T-helper 2 cell (primary cell): ENCODE measurements at regions not wholly inside any gene's neighbourhood (a gene's known extent, or its start where the extent isn't known, plus 50 kb on each side); places are given as distances from the start of the nearest gene placed in this dataset.
A peak's percentile ranks its signal among the peaks of the same experiment; 100 is the strongest.

Source experiments
- DNase-seq, 5 experiments: peaks; one replicate each; pipeline versions ENCODE4 v3.0.0 to v3.0.0-alpha.2; 2012 to 2022

GRCh38 chr5:148012801-148013200, 51.0 kb upstream of the SPINK5 start:
- no peak for DNase-seq

GRCh38 chr5:148011398-148012137, 52.2 kb upstream of the SPINK5 start:
- DNase-seq, result no peak

DNA sequence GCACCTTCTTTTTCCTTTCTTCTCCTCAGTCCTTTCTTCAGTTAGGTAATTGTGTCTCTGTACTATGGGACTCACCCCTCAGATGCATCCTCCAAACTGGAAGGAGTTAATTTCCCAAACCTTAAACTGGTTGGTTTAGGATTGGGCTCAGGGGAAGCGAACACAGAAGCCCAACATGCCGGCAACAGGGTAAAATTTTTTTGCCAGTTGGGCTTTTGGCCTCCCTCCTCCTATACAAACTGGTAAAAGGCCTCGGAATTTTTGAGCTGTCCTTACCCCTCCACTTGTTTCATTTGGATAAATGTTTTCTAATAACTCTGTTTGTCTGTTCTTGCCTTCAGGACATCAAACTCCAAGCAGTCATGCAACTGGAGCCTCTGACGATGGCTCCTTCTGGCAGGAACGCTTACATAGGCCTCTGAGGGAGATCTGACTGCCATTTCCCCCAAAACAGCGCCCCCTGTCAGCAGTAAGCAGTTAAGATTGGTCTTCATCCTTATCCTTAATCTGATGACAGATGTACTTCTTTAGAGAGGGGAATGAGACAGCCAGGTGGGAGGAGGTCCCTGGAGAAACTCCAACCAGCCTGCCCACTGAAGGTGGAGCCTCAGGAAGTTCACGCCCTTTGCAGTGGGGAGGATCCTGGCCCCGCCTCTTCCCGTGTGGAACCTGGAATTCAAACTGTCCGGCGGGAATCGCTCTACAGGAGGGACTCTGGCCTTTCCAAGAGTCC, 57.8 kb upstream of the SPINK5 start:
- DNase-seq, result peak in 1 of 5 experiments; percentile 11

- DNase-seq, result no peak
Measured at GRCh38 chr5:148003226-148003625, 60.6 kb upstream of the SPINK5 start.

DNA sequence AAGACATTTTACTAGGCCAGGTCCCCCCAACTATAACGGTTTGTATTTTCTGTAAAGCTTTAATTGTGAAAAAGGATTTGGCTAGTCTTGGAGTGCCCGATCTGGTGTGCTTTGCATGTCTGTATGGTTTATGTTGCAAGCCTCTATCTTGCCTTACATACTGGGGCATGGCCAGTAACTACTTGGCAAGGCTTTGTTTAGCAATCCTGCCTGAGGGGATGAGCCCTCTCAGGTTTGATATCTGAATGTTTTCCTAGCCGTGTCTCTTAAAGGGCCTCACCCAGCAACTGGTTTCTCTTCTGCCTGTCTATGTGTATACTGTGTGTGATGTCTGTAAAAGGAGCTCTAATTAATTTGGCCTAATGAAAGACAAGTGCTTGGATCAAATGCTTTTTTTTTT, 61.3 kb upstream of the SPINK5 start:
- no peak for DNase-seq

DNA sequence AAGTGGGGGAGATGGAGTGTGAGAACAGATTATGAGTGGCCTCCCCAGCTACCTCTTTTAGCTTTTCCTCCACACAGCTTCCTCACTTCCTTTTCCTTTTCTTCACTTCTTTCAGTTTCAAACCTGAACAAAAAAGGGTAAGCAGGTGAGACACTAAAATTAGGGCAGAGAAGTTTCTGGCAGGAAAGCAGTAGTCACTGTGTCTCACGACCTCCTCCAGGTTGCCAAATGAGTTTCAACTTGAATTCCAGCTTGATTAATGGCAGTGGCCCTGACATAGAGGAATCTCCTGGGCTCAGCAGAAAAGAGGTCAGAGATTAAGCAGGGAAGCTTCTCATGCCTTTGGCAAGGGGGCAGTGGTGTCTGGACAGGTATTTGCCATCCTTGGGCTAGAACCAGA, 63.7 kb upstream of the SPINK5 start:
- no peak for DNase-seq

DNA sequence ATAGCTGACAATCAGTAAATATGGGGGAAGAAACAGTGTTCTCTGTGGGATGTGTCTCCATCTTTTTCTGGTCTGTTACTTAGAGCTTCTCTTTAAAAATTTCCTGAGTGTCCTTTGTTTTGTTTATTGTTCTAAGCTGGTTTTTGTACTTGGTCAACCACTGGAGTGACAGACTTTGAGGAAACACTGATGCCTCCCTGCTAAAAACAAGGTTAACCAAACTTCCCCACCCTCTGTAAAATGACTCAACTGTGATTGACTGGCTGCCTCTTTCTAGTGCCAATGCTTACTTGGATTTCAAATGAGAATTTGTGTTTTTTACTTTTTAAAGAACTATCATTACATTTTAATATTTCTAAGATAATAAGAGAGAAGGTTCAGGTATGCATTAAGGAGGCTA, 65.1 kb upstream of the SPINK5 start:
- DNase-seq, result no peak

DNA sequence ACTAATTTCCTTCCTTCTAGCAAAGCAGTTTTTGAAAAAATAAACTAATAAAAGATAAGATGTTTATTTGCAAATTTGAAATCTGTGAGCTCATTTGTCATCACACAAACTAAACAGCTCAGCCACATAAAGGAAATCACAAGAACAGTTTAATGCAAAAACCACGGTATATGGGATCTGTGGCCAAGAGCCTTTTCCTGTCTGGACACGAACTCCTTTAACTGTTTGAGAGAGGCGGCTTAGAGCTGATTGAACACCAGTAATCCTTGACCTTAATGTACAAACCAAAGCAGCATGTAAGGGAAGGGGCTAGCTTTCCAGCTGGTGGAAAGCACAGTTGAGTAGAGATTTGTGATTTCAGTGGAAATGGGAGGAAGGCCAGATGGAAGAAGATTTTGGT, 66.3 kb upstream of the SPINK5 start:
- DNase-seq, result no peak

DNA sequence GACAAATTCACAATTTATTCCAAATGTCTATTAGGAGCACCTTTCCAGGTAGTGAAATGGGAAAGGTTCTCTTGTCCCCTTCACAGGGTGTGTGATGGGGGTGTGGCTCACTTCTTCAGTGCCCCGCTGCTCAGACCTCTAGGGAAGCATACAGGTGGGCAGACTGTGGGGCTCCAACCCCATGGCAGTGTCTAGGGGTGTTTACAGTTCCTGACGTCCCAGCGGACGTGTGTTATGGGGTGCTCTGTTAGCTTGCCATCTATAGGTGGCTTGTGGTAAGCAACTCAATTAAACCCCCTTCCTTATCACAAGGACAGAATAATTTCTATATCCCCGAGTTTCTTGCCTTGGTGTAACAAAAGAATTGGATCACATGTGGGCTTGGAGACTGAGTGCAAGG, 67.4 kb upstream of the SPINK5 start:
- no peak for DNase-seq

- no peak for DNase-seq
Measured at GRCh38 chr5:147995846-147996245, 67.9 kb upstream of the SPINK5 start.

DNA sequence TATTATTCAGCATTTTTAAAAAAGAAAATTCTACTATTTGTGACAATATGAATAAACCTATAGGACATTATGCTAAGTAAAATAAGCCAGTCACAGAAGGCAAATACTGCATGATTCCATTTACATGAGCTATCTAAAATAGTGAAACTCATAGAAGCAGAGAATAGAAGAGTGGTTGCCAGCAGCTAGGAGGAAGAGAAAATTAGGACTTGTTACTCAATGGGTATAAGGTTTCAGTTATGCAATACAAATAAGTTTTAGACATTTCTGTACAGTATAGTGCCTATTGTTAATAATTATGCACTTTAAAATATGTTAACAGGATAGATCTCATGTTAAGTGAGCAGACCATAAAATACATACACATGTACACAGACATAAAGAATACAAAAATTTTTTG, 73.8 kb upstream of the SPINK5 start:
- DNase-seq, result no peak

GRCh38 chr5:147989239-147989638, 74.5 kb upstream of the SPINK5 start:
- DNase-seq, result no peak

- DNase-seq, result no peak
Measured at GRCh38 chr5:147986134-147986757, 77.5 kb upstream of the SPINK5 start.

- DNase-seq, result no peak
Measured at GRCh38 chr5:147985608-147986007, 78.2 kb upstream of the SPINK5 start.

DNA sequence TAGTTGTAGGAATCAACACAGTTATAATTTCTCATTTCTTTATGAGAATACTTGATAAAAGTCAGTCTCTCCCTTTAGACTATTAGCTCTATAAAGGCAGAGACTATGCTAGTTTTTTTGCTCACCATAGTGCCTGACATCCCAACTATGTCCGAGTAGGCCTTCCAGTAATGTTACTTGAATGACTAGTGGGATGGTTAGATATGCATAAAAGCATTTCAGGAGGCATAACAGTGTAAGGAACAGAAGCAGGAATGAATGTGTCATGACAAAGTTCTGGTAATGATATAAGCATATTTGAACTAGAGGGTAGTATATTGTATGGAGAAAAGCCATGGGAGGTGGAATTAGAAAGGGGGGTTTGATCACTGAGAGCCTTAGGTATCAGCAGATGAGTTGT, 77.4 kb upstream of the C5orf46 start:
- DNase-seq, result no peak

DNA sequence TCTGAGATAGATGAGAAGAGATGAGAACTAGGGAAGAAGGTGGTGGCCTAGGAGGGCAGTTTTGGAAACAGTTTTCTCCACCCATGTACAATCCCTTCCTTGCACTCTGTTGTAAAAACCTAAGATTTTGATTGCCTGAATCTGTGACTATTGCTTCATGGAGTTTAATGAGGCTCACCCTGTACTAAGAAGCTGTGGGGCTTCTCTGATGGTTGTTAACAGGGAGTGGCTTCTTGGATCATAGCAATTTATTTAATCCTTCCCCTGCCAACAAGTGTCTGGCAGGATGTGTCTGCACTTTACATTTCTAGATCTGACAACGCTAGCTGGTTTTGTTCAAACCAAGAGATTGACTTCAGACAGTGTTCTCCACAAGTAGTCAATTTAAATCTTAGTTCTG, 74.7 kb upstream of the C5orf46 start:
- no peak for DNase-seq

DNA sequence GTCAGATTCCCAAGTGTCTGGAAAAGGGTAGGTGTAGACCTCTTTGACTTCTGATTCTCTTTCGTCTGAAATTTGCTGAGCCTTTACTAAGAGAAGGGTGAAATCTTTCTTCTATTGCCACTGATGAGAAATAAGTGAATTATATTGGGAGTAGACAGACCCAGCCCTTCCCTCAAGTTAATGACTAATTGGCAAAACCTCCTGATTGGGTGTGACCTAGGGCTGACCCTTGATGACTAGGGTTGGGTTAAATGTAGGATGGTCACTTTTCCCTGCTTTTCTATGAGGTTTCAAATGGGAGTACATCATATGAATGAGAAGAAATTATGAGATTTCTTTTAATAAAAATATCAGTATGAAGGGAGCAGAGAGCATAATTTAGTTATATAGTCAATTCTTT, 73.4 kb upstream of the C5orf46 start:
- no peak for DNase-seq

- DNase-seq, result no peak
Measured at GRCh38 chr5:147972076-147972840, 65.9 kb upstream of the C5orf46 start.

DNA sequence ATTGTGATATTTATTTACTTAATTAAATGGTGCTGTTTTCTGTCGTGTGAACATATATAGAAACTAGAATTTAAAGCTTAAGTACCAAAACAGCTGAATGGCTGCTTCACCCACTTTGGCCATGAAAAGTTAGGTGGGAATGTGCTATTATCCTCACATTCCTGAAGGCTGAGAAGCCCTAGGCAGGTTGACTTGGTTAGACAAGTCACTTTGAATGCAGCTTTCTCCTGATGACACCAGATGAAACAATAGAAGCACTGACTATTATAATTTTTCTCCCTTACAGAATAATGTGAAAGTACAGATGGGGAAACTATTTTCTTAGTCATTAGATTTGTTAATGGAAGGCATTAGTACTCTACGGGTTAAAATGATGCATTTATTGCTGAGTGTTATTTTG, 65.1 kb upstream of the C5orf46 start:
- DNase-seq, result no peak

GRCh38 chr5:147968855-147969254, 62.5 kb upstream of the C5orf46 start:
- no peak for DNase-seq

DNA sequence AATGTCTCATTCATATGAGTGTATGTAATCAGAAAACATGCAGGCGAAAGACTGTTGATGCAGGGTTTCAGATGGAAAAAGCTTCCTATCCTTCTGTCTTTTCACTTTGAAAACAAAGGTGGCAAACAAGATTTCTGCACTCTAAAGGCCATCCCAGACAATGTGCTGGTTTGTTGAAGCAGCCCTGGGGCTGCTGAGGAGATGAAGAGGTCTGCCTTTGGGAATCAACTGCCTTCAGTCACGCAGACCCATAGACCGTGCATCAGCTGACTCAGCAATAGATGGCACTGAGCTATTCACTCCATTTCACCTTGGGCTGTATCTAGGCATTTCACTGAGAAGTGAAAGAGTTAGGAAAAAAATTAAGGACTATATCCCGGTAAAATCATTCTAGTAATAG, 60.5 kb upstream of the C5orf46 start:
- no peak for DNase-seq

DNA sequence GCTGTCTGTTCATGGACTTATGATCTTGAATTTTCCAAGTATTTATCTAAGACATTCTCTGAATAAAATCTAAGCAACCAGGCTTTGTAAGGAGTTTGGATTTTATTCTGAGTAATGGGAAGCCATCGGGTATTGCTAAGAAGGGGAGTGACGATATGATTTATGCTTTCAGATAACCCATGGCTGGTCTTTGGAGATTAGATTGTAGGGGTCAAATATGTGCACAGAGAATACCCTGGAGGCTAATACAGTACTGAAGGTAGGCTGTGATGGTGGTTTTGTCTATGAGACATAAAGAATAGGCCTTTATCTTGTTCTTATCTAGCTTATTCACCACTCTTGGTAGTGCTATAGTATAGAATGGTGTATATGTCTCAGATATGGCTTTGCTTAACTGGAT, 60.0 kb upstream of the C5orf46 start:
- no peak for DNase-seq

GRCh38 chr5:147965715-147966114, 59.4 kb upstream of the C5orf46 start:
- no peak for DNase-seq
